Transverse colon (tissue), 4 donors: ENCODE measurements at regions not wholly inside any gene's neighbourhood (a gene's known extent, or its start where the extent isn't known, plus 50 kb on each side); places are given as distances from the start of the nearest gene placed in this dataset.
"Not testable (repeated sequence)": the region's sequence is repeated elsewhere in the genome, so short reads cannot be mapped to it uniquely, and the experiment has no call there.

Experiments
- DNase-seq: peaks from one replicate; pipeline ENCODE4 v3.0.0-alpha.2; 2019
- H3K27ac ChIP-seq, 4 donors: fragments of 200-600 bp; sonication (generic); 2 replicates each; pipeline ENCODE4 v1.5.1; 2016 to 2018; ENCODE audit warnings: inconsistent platforms in 4 of 4
- H3K27me3 ChIP-seq: fragments of 200-600 bp; sonication (generic); 2 replicates; pipeline ENCODE4 v1.5.1; 2017; ENCODE audit warnings: inconsistent platforms
- H3K36me3 ChIP-seq, 4 donors: fragments of 200-600 bp; sonication (generic); 2 replicates each; pipeline ENCODE4 v1.5.1; 2017 to 2019; ENCODE audit warnings: inconsistent platforms in 4 of 4
- H3K4me1 ChIP-seq, 4 donors: fragments of 200-600 bp; sonication (generic); 2 replicates each; pipeline ENCODE4 v1.5.1; 2017 to 2020; ENCODE audit warnings: inconsistent platforms in 4 of 4
- H3K4me3 ChIP-seq, 4 donors: fragments of 200-600 bp; sonication (generic); 1 replicate in 1 of 4; 2 replicates in 3 of 4; pipeline versions ENCODE4 v1.5.1 to v1.6.1; 2017 to 2019; ENCODE audit warnings: inconsistent platforms in 4 of 4
- H3K9me3 ChIP-seq, 2 donors: fragments of 200-600 bp; sonication (generic); 2 replicates each; pipeline ENCODE4 v1.5.1; 2017 to 2019; ENCODE audit warnings: inconsistent platforms in 2 of 2
- CTCF ChIP-seq, 5 experiments: fragments of 200-600 bp in 3 of 5; fragments of 450-650 bp in 2 of 5; sonication (generic) in 3 of 5; IDR thresholded peaks; 1 replicate in 2 of 5; 2 replicates in 3 of 5; pipeline ENCODE4 v1.5.1; 2016 to 2017; ENCODE audit warnings: antibody characterized with exemption in 5 of 5, inconsistent platforms in 3 of 5, mild to moderate bottlenecking in 2 of 5, moderate library complexity in 1 of 5
- EP300 ChIP-seq: sonication (generic); formaldehyde crosslinking; IDR thresholded peaks from one replicate; pipeline ENCODE4 v1.6.1; 2017; ENCODE audit warnings: antibody characterized with exemption, low read depth
- POLR2A ChIP-seq: fragments of 450-650 bp; IDR thresholded peaks from one replicate; pipeline ENCODE4 v1.6.1; 2016; ENCODE audit warnings: antibody characterized with exemption, mild to moderate bottlenecking, moderate library complexity
- POLR2AphosphoS5 ChIP-seq, 3 donors: sonication (generic); formaldehyde crosslinking; IDR thresholded peaks; one replicate each; pipeline ENCODE4 v1.6.1; 2016; ENCODE audit warnings: antibody characterized with exemption in 3 of 3
- WGBS, 2 donors: methylation state at CpG; one replicate each; pipeline ENCODE4 v1.1.5; 2018; ENCODE audit warnings: low coverage in 1 of 2; 5-methylcytosine and 5-hydroxymethylcytosine counted together
- in situ Hi-C, 4 donors: fragments of 200-750 bp; cut with MboI; loops; one replicate each; pipeline versions ENCODE4 v1.15.0 to v1.15.1; 2017; ENCODE audit warnings: low sequenced_read_pairs in 3 of 4, low pct_ligation_motif_present in 1 of 4, low pct_unique_long_range_greater_than_20kb in 1 of 4
- intact Hi-C: fragments of 100-400 bp; cut with DNase I; formaldehyde crosslinking; loops from one replicate; pipeline ENCODE4 v1.15.1; 2023; ENCODE audit warnings: low total_unique reads

GRCh38 chr10:109308971-109309370, 614.3 kb downstream of the XPNPEP1 start:
- H3K9me3 ChIP-seq, result no peaks in the 10 kb centered on the region
- no peak for DNase-seq
- WGBS, 2 donors, result 69 to 80% methylated on average over 1 to 6 of the region's 6 CpGs
- no peak for TF ChIP-seq EP300
- no peak for TF ChIP-seq CTCF (IDR thresholded peaks at IDR 0.05)
- no peak for TF ChIP-seq POLR2A
- TF ChIP-seq POLR2AphosphoS5 (IDR thresholded peaks at IDR 0.05), result no peak
- H3K27ac ChIP-seq, result no peak overlapping the region
- H3K27me3 ChIP-seq, result no peaks in the 10 kb centered on the region
- no peaks in the 10 kb centered on the region for H3K4me1 ChIP-seq
- no peak overlapping the region for H3K4me3 ChIP-seq
- in situ Hi-C loops (no loop called here), intact Hi-C loops (no loop called here)
- H3K36me3 ChIP-seq, result no peaks in the 10 kb centered on the region

- H3K27me3 ChIP-seq, DNase-seq, H3K4me3 ChIP-seq, H3K4me1 ChIP-seq, H3K27ac ChIP-seq, intact Hi-C loops, H3K36me3 ChIP-seq, H3K9me3 ChIP-seq, in situ Hi-C loops: not testable (repeated sequence)
- 57 to 60% methylated on average over 4 to 5 of the region's 5 CpGs for WGBS, 2 donors
Measured at GRCh38 chr10:109307102-109307501, 616.2 kb downstream of the XPNPEP1 start.

GRCh38 chr10:109306698-109307097, 616.6 kb downstream of the XPNPEP1 start:
- no peaks in the 10 kb centered on the region for H3K36me3 ChIP-seq
- H3K4me1 ChIP-seq, result no peaks in the 10 kb centered on the region
- intact Hi-C loops, result no loop called here
- H3K4me3 ChIP-seq, result no peak overlapping the region
- no peak overlapping the region for H3K27ac ChIP-seq
- TF ChIP-seq POLR2AphosphoS5 (IDR thresholded peaks at IDR 0.05), result no peak
- TF ChIP-seq EP300, result no peak
- TF ChIP-seq POLR2A, result no peak
- no peak for TF ChIP-seq CTCF (IDR thresholded peaks at IDR 0.05)
- H3K9me3 ChIP-seq, result no peaks in the 10 kb centered on the region
- no peaks in the 10 kb centered on the region for H3K27me3 ChIP-seq
- no peak for DNase-seq
- in situ Hi-C loops, result no loop called here
- WGBS, 2 donors, result 55 to 62% methylated on average over 3 to 5 of the region's 5 CpGs

GRCh38 chr10:109287858-109288257, 635.5 kb downstream of the XPNPEP1 start:
- 75 to 83% methylated on average over 3 of the region's 3 CpGs for WGBS, 2 donors
- no peaks in the 10 kb centered on the region for H3K36me3 ChIP-seq

More at GRCh38 chr10:109287858-109288257, 635.5 kb downstream of the XPNPEP1 start:
- no peak for DNase-seq
- Histone ChIP-seq H3K27ac (no peak overlapping the region), H3K9me3 (no peaks in the 10 kb centered on the region), H3K4me1 (peaks cover 0 to 5% (median 2%) of the 10 kb centered on the region in 4 donors), H3K4me3 (no peak overlapping the region), H3K27me3 (no peaks in the 10 kb centered on the region)
- TF ChIP-seq CTCF (IDR thresholded peaks at IDR 0.05) (no peak), POLR2AphosphoS5 (IDR thresholded peaks at IDR 0.05) (no peak), EP300 (no peak), POLR2A (no peak)
- in situ Hi-C loops (no loop called here), intact Hi-C loops (no loop called here)
